ENCODE measurements at regions not wholly inside any gene's neighbourhood (a gene's known extent, or its start where the extent isn't known, plus 50 kb on each side); places are given as distances from the start of the nearest gene placed in this dataset.
A peak's percentile ranks its signal among the peaks of the same experiment; 100 is the strongest.

GRCh38 chr15:58355382-58355971 is 76.3 kb upstream of the LIPC start:
- no peaks in the 10 kb centered on the region for H3K27me3 Mint-ChIP-seq
- peaks cover 20% of the 10 kb centered on the region for H3K4me1 Mint-ChIP-seq (ENCODE audit: low read depth)
- H3K27ac Mint-ChIP-seq = no peak overlapping the region
- CTCF ChIA-PET = no interaction called here
- Histone ChIP-seq H3K9me3 (ENCODE audit: control insufficient read depth in 1 of 2, insufficient read depth in 1 of 2, low read length in 2 of 2) (no peaks in the 10 kb centered on the region), H3K27me3 (ENCODE audit: control insufficient read depth in 1 of 2, insufficient read depth in 2 of 2, low read length in 2 of 2) (no peaks in the 10 kb centered on the region), H3K27ac (ENCODE audit: low read depth in 1 of 2, low read length in 2 of 2) (no peak overlapping the region), H3K36me3 (ENCODE audit: insufficient read depth, low read length) (no peaks in the 10 kb centered on the region), H3K4me1 (ENCODE audit: insufficient read depth, low read length) (peaks cover 14% of the 10 kb centered on the region), H3K4me3 (ENCODE audit: low read length) (no peak overlapping the region)
- no peaks in the 10 kb centered on the region for H3K36me3 Mint-ChIP-seq (ENCODE audit: low read depth)
- POLR2A ChIA-PET = no interaction called here
- peaks cover 2% of the 10 kb centered on the region for H3K9me3 Mint-ChIP-seq
- no peak for ATAC-seq (ENCODE audit: poor library complexity)
- TF ChIP-seq CTCF (IDR thresholded peaks at IDR 0.05) = no peak
- intact Hi-C loops (cut with DNase I, micrococcal nuclease) = no loop called here
- DNase-seq = no peak
- H3K4me3 Mint-ChIP-seq = no peak overlapping the region

- ChIA-PET CTCF (no interaction called here), POLR2A (no interaction called here)
- DNase-seq (no peak), ATAC-seq (ENCODE audit: poor library complexity) (no peak)
- Mint-ChIP-seq H3K27ac (no peak overlapping the region), H3K4me3 (no peak overlapping the region), H3K36me3 (ENCODE audit: low read depth) (no peaks in the 10 kb centered on the region), H3K4me1 (ENCODE audit: low read depth) (peaks cover 20% of the 10 kb centered on the region), H3K9me3 (peaks cover 2% of the 10 kb centered on the region), H3K27me3 (no peaks in the 10 kb centered on the region)
- Histone ChIP-seq H3K27me3 (ENCODE audit: control insufficient read depth in 1 of 2, insufficient read depth in 2 of 2, low read length in 2 of 2) (no peaks in the 10 kb centered on the region), H3K9me3 (ENCODE audit: control insufficient read depth in 1 of 2, insufficient read depth in 1 of 2, low read length in 2 of 2) (no peaks in the 10 kb centered on the region), H3K36me3 (ENCODE audit: insufficient read depth, low read length) (no peaks in the 10 kb centered on the region), H3K27ac (ENCODE audit: low read depth in 1 of 2, low read length in 2 of 2) (no peak overlapping the region), H3K4me1 (ENCODE audit: insufficient read depth, low read length) (peaks cover 14% of the 10 kb centered on the region), H3K4me3 (ENCODE audit: low read length) (no peak overlapping the region)
- TF ChIP-seq CTCF (IDR thresholded peaks at IDR 0.05) = no peak
- intact Hi-C loops (cut with DNase I, micrococcal nuclease) = no loop called here
Observed at GRCh38 chr15:58355973-58356372, 75.8 kb upstream of the LIPC start.

- POLR2A ChIA-PET = interaction anchor here (0.6 to 1.1 kb wide), 2 partner anchors 89 to 108 kb away, joined by 3 read pairs; no protein-coding TSS in a partner anchor
- intact Hi-C loops (cut with DNase I, micrococcal nuclease) = no loop called here
- H3K27ac ChIP-seq (ENCODE audit: low read depth in 1 of 2, low read length in 2 of 2) = peak overlapping the region; percentile 34
- ATAC-seq (ENCODE audit: poor library complexity) (peak; percentile 88), DNase-seq (peak in 9 of 14 experiments; percentile 3 to 76 (median 25))
- Mint-ChIP-seq H3K27ac (peak overlapping the region; percentile 84), H3K36me3 (ENCODE audit: low read depth) (no peaks in the 10 kb centered on the region), H3K4me1 (ENCODE audit: low read depth) (peaks cover 27% of the 10 kb centered on the region), H3K4me3 (no peak overlapping the region), H3K9me3 (no peaks in the 10 kb centered on the region), H3K27me3 (no peaks in the 10 kb centered on the region)
- no peaks in the 10 kb centered on the region for H3K9me3 ChIP-seq (ENCODE audit: control insufficient read depth in 1 of 2, insufficient read depth in 1 of 2, low read length in 2 of 2)
- H3K4me1 ChIP-seq (ENCODE audit: insufficient read depth, low read length) = peaks cover 19% of the 10 kb centered on the region
- TF ChIP-seq CTCF (IDR thresholded peaks at IDR 0.05) = no peak
- CTCF ChIA-PET = no interaction called here
- no peak overlapping the region for H3K4me3 ChIP-seq (ENCODE audit: low read length)
- H3K27me3 ChIP-seq (ENCODE audit: control insufficient read depth in 1 of 2, insufficient read depth in 2 of 2, low read length in 2 of 2) = no peaks in the 10 kb centered on the region
- no peaks in the 10 kb centered on the region for H3K36me3 ChIP-seq (ENCODE audit: insufficient read depth, low read length)
Observed at GRCh38 chr15:58357529-58358476, 74.0 kb upstream of the LIPC start.

Measured in CD4-positive, alpha-beta T cell (primary cell).